H1 (cell line): ENCODE measurements at regions not wholly inside any gene's neighbourhood (a gene's known extent, or its start where the extent isn't known, plus 50 kb on each side); places are given as distances from the start of the nearest gene placed in this dataset.

Experiments
- CTCF ChIA-PET: fragments of 300-600 bp; sonication (Branson Sonifier 250); formaldehyde crosslinking; loops from one replicate; lab custom pipeline; 2021; ENCODE audit not compliant: partially characterized antibody; lab: Charles Lee
- POLR2A ChIA-PET: fragments of 300-600 bp; sonication (Branson Sonifier 250); formaldehyde crosslinking; loops from one replicate; lab custom pipeline; 2021; ENCODE audit warnings: inconsistent platforms; ENCODE audit not compliant: partially characterized antibody; lab: Charles Lee
- DNase-seq, 2 experiments: peaks; one replicate each; pipeline versions ENCODE4 v3.0.0 to v3.0.0-alpha.2; 2010 to 2022; ENCODE audit warnings: low spot score in 2 of 2, low read depth in 1 of 2, mixed read lengths in 1 of 2
- FAIRE-seq: peaks from 2 replicates; lab custom pipeline; 2011; peaks lifted over from hg19 to GRCh38; lab: Jason Lieb, UNC
- H2AFZ ChIP-seq: 2 replicates; pipeline ENCODE4 v1.8.1; 2012; ENCODE audit warnings: low read length, inconsistent platforms
- H2AK5ac ChIP-seq: 2 replicates; pipeline ENCODE4 v1.6.1; 2013; ENCODE audit warnings: low read depth, low read length
- H2BK120ac ChIP-seq: replicated peaks from 2 replicates; pipeline ENCODE3; 2013; ENCODE audit warnings: low read depth, low read length, inconsistent platforms
- H2BK12ac ChIP-seq: 2 replicates; pipeline ENCODE4 v1.6.1; 2013; ENCODE audit warnings: low read depth, low read length
- H2BK15ac ChIP-seq: 2 replicates; pipeline ENCODE4 v1.6.1; 2013; ENCODE audit warnings: low read length
- H2BK20ac ChIP-seq: 2 replicates; pipeline ENCODE4 v1.6.1; 2013; ENCODE audit warnings: low read length
- H2BK5ac ChIP-seq: 2 replicates; pipeline ENCODE4 v1.6.1; 2013; ENCODE audit warnings: low read depth, low read length
- H3K14ac ChIP-seq: 2 replicates; pipeline ENCODE4 v1.6.1; 2013; ENCODE audit warnings: inconsistent platforms; ENCODE audit not compliant: insufficient read length
- H3K18ac ChIP-seq: 2 replicates; pipeline ENCODE4 v1.6.1; 2013; ENCODE audit warnings: low read length; ENCODE audit errors: extremely low read depth
- H3K23ac ChIP-seq: 2 replicates; pipeline ENCODE4 v1.6.1; 2013; ENCODE audit warnings: inconsistent platforms; ENCODE audit not compliant: insufficient read length
- H3K23me2 ChIP-seq: 2 replicates; pipeline ENCODE4 v1.6.1; 2013; ENCODE audit warnings: low read depth, low read length
- H3K27ac ChIP-seq: 2 replicates; pipeline ENCODE4 v1.6.1; 2011; ENCODE audit warnings: low read depth, low read length, inconsistent platforms
- H3K27me3 ChIP-seq, 4 experiments: replicated peaks in 1 of 4; 1 replicate in 1 of 4; 2 replicates in 3 of 4; pipeline versions ENCODE4 v1.6.1 to v1.8.1; 2011 to 2013; ENCODE audit warnings: low read length in 3 of 4, mild to moderate bottlenecking in 3 of 4, inconsistent platforms in 2 of 4, mixed read lengths in 2 of 4, moderate library complexity in 1 of 4; ENCODE audit not compliant: control insufficient read depth in 3 of 4, insufficient read depth in 3 of 4; ENCODE audit errors: extremely low read depth in 1 of 4
- H3K36me3 ChIP-seq, 4 experiments: 2 replicates each; pipeline versions ENCODE4 v1.6.1 to v1.8.1; 2011 to 2013; ENCODE audit warnings: mild to moderate bottlenecking in 4 of 4, low read length in 3 of 4, moderate library complexity in 2 of 4, control low read depth in 1 of 4, inconsistent platforms in 1 of 4; ENCODE audit not compliant: insufficient read depth in 4 of 4, control insufficient read depth in 2 of 4
- H3K4ac ChIP-seq: replicated peaks from 2 replicates; pipeline ENCODE3; 2013; ENCODE audit warnings: low read length, low read depth, mixed read lengths, inconsistent platforms; ENCODE audit not compliant: insufficient read length
- H3K4me1 ChIP-seq, 4 experiments: replicated peaks in 1 of 4; 1 replicate in 1 of 4; 2 replicates in 3 of 4; pipeline versions ENCODE4 v1.6.1 to v1.8.1; 2011 to 2013; ENCODE audit warnings: low read length in 3 of 4, inconsistent platforms in 2 of 4, mixed read lengths in 1 of 4; ENCODE audit not compliant: insufficient read depth in 4 of 4, control insufficient read depth in 3 of 4
- H3K4me2 ChIP-seq, 2 experiments: 2 replicates each; pipeline versions ENCODE4 v1.6.1 to v1.8.1; 2011 to 2013; ENCODE audit warnings: low read depth in 2 of 2, low read length in 2 of 2, control low read depth in 1 of 2, inconsistent platforms in 1 of 2, mild to moderate bottlenecking in 1 of 2; ENCODE audit not compliant: insufficient read depth in 1 of 2
- H3K4me3 ChIP-seq, 4 experiments: fragments of 200-600, 300-600 bp in 1 of 4; sonication (generic), shearing (Covaris generic), sonication (Bioruptor Twin) in 1 of 4; 2 replicates each; pipeline versions ENCODE4 v1.5.1 to v1.8.1; 2011 to 2016; ENCODE audit warnings: low read length in 4 of 4, low read depth in 3 of 4, control low read depth in 2 of 4, inconsistent platforms in 2 of 4, mild to moderate bottlenecking in 2 of 4, mixed read lengths in 1 of 4, moderate library complexity in 1 of 4; ENCODE audit not compliant: insufficient read depth in 2 of 4; ENCODE audit errors: extremely low read depth in 1 of 4
- H3K56ac ChIP-seq: replicated peaks from 2 replicates; pipeline ENCODE3; 2013; ENCODE audit warnings: low read depth, mild to moderate bottlenecking, mixed read lengths, low read length, inconsistent platforms; ENCODE audit not compliant: insufficient read length
- H3K79me1 ChIP-seq: 2 replicates; pipeline ENCODE4 v1.6.1; 2013; ENCODE audit warnings: low read depth, low read length, control low read depth
- H3K79me2 ChIP-seq, 2 experiments: 2 replicates each; pipeline versions ENCODE4 v1.6.1 to v1.8.1; 2012 to 2013; ENCODE audit warnings: low read length in 2 of 2, mild to moderate bottlenecking in 2 of 2, inconsistent platforms in 1 of 2; ENCODE audit not compliant: insufficient read depth in 2 of 2, control insufficient read depth in 1 of 2
- H3K9ac ChIP-seq, 4 experiments: replicated peaks in 1 of 4; 1 replicate in 1 of 4; 2 replicates in 3 of 4; pipeline versions ENCODE4 v1.6.1 to v1.8.1; 2011 to 2013; ENCODE audit warnings: low read depth in 3 of 4, low read length in 3 of 4, control low read depth in 2 of 4, mild to moderate bottlenecking in 2 of 4, moderate library complexity in 2 of 4, inconsistent platforms in 1 of 4; ENCODE audit errors: extremely low read depth in 1 of 4
- H3K9me3 ChIP-seq, 2 experiments: 2 replicates each; pipeline versions ENCODE4 v1.6.1 to v1.8.1; 2012 to 2013; ENCODE audit warnings: mild to moderate bottlenecking in 2 of 2, moderate library complexity in 2 of 2, control low read depth in 1 of 2, inconsistent platforms in 1 of 2, low read depth in 1 of 2, low read length in 1 of 2, mixed read lengths in 1 of 2; ENCODE audit not compliant: insufficient read depth in 2 of 2
- H4K20me1 ChIP-seq, 2 experiments: replicated peaks in 1 of 2; 2 replicates each; pipeline versions ENCODE3 to v1.8.1; 2011 to 2013; ENCODE audit warnings: inconsistent platforms in 2 of 2, low read length in 2 of 2, mild to moderate bottlenecking in 1 of 2; ENCODE audit not compliant: insufficient read depth in 2 of 2, control insufficient read depth in 1 of 2
- H4K5ac ChIP-seq: 2 replicates; pipeline ENCODE4 v1.6.1; 2013; ENCODE audit warnings: low read length, low read depth, mixed read lengths, inconsistent platforms; ENCODE audit not compliant: insufficient read length
- H4K8ac ChIP-seq: 2 replicates; pipeline ENCODE4 v1.8.0; 2013; ENCODE audit warnings: mild to moderate bottlenecking, moderate library complexity, low read length, inconsistent platforms; ENCODE audit not compliant: insufficient read depth; ENCODE audit errors: extremely low read depth
- H4K91ac ChIP-seq: replicated peaks from 2 replicates; pipeline ENCODE3; 2013; ENCODE audit warnings: low read length, mixed read lengths, inconsistent platforms; ENCODE audit not compliant: insufficient read length
- ATF2 ChIP-seq: IDR thresholded peaks from 2 replicates; pipeline ENCODE4 v1.6.1; 2012; ENCODE audit warnings: low read length, inconsistent platforms
- ATF3 ChIP-seq: IDR thresholded peaks from 2 replicates; pipeline ENCODE4 v1.6.1; 2011; ENCODE audit warnings: low read depth, mild to moderate bottlenecking, low read length; ENCODE audit not compliant: insufficient read depth
- EZH2 ChIP-seq: fragments of 200-600 bp; sonication (generic); IDR thresholded peaks from 2 replicates; pipeline ENCODE4 v1.7.1; 2012; ENCODE audit warnings: low read depth, mild to moderate bottlenecking, moderate library complexity, low read length, inconsistent platforms; ENCODE audit not compliant: severe bottlenecking
- MAFK ChIP-seq: IDR thresholded peaks from 2 replicates; pipeline ENCODE4 v1.6.1; 2012; ENCODE audit warnings: low read depth, mild to moderate bottlenecking, improper control_type of control experiment, low read length
- PHF8 ChIP-seq: fragments of 200-600 bp; sonication (generic); conservative IDR thresholded peaks from 2 replicates; pipeline ENCODE4 v1.7.1; 2012; ENCODE audit warnings: low read depth, mild to moderate bottlenecking, inconsistent platforms, low read length, moderate library complexity
- POU5F1 ChIP-seq: IDR thresholded peaks from 2 replicates; pipeline ENCODE4 v1.6.1; 2011; ENCODE audit warnings: low read depth, mild to moderate bottlenecking, low read length, moderate library complexity
- SIN3A ChIP-seq, 2 experiments: IDR thresholded peaks in 1 of 2; conservative IDR thresholded peaks in 1 of 2; 2 replicates each; pipeline ENCODE4 v1.6.1; 2011 to 2012; ENCODE audit warnings: low read length in 2 of 2, improper control_type of control experiment in 1 of 2, low read depth in 1 of 2, mild to moderate bottlenecking in 1 of 2
- SRF ChIP-seq: IDR thresholded peaks from 2 replicates; pipeline ENCODE4 v1.6.1; 2011; ENCODE audit warnings: mild to moderate bottlenecking, low read depth, low read length, moderate library complexity
- WGBS, 2 experiments: shearing (Covaris generic) in 1 of 2; methylation state at CpG; one replicate each; pipeline versions ENCODE4 v1.1.6 to v1.1.7; 2013 to 2015; ENCODE audit warnings: low lambda C conversion rate in 2 of 2, mixed read lengths in 2 of 2, inconsistent platforms in 1 of 2, low coverage in 1 of 2, missing lambda C conversion rate in 1 of 2; ENCODE audit not compliant: insufficient replicate concordance in 2 of 2, insufficient coverage in 1 of 2, insufficient read length in 1 of 2; ENCODE audit errors: extremely low coverage in 1 of 2, missing lambda C conversion rate in 1 of 2; 5-methylcytosine and 5-hydroxymethylcytosine counted together

DNA sequence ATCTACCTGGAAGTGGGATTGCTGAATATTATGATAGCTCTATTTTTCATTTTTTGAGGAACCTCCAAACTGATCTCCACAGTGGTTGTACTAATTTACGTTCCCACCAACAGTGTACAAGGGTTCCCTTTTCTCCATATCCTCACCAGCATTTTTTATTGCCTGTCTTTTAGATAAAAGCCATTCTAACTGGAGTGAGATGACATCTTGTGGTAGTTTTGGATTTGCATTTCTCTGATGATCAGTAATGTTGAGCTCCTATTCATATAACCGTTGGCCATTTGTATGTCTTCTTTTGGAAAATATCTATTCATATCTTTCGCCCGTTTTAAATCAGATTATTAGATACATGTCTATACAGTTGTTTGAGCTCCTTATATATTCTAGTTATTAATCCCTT lies 101.8 kb downstream of the RASGEF1B start:
- Histone ChIP-seq H3K36me3 (no peaks in the 10 kb centered on the region), H2AK5ac (no peak overlapping the region), H3K14ac (no peak overlapping the region), H3K79me2 (no peaks in the 10 kb centered on the region), H2BK12ac (no peak overlapping the region), H3K4me1 (no peaks in the 10 kb centered on the region), H3K9ac (no peak overlapping the region), H2AFZ (no peak overlapping the region), H2BK120ac (no peak overlapping the region), H3K4me3 (no peak overlapping the region), H2BK20ac (no peak overlapping the region), H2BK15ac (no peak overlapping the region), H4K8ac (no peak overlapping the region), H3K23me2 (no peaks in the 10 kb centered on the region; the same call in 1 of the 2 replicates), H3K23ac (no peak overlapping the region), H4K5ac (no peak overlapping the region), H3K27me3 (no peaks in the 10 kb centered on the region), H4K91ac (no peak overlapping the region), H3K56ac (no peak overlapping the region), H3K27ac (no peak overlapping the region), H3K79me1 (no peaks in the 10 kb centered on the region), H3K9me3 (no peaks in the 10 kb centered on the region), H3K4ac (no peak overlapping the region), H2BK5ac (no peak overlapping the region), H3K4me2 (no peak overlapping the region), H3K18ac (no peak overlapping the region), H4K20me1 (no peaks in the 10 kb centered on the region)
- no peak for FAIRE-seq
- CTCF ChIA-PET, result interaction anchor here (0.8 kb wide), 1 partner anchor 10 kb away, joined by 4 read pairs; no protein-coding TSS in a partner anchor
- POLR2A ChIA-PET, result no interaction called here
- no peak for DNase-seq
- WGBS, 2 experiments, result 98% methylated on average over 4 of the region's 4 CpGs; no CpG with 5 or more reads in 1 of the 2 experiments
- no peak for TF ChIP-seq POU5F1
- no peak for TF ChIP-seq EZH2
- no peak for TF ChIP-seq SRF
- TF ChIP-seq MAFK, result no peak
- no peak for TF ChIP-seq SIN3A (conservative IDR thresholded peaks at IDR 0.05 in 1 of 2, IDR thresholded peaks at IDR 0.05 in 1 of 2; ENCODE audit: low read depth in 1 of 2, low read length in 2 of 2)
- TF ChIP-seq ATF3, result no peak
- no peak for TF ChIP-seq PHF8
- TF ChIP-seq ATF2, result no peak
